B cell (primary cell): ENCODE measurements at regions not wholly inside any gene's neighbourhood (a gene's known extent, or its start where the extent isn't known, plus 50 kb on each side); places are given as distances from the start of the nearest gene placed in this dataset.
A peak's percentile ranks its signal among the peaks of the same experiment; 100 is the strongest.

ENCODE experiments used
- ATAC-seq: fragments of 200-7000 bp; cut with Tn5 transposase; one replicate; pipeline ENCODE4 v1.10.0; 2021; ENCODE audit warnings: low read depth, mild to moderate bottlenecking, moderate number of reproducible peaks, moderate library complexity
- CTCF ChIA-PET: fragments of 350-600 bp; sonication (Branson Sonifier 250); formaldehyde crosslinking; loops from one replicate; lab custom pipeline; 2021; ENCODE audit warnings: antibody characterized with exemption, inconsistent platforms; lab: Charles Lee
- POLR2A ChIA-PET: fragments of 350-600 bp; sonication (Branson Sonifier 250); formaldehyde crosslinking; loops from one replicate; lab custom pipeline; 2021; ENCODE audit warnings: antibody characterized with exemption; lab: Charles Lee
- DNase-seq: peaks from one replicate; pipeline ENCODE4 v3.0.0; 2013
- H2AFZ ChIP-seq: 2 replicates; pipeline ENCODE4 v1.6.1; 2012; ENCODE audit warnings: mild to moderate bottlenecking, low read depth, low read length; ENCODE audit not compliant: insufficient read depth, poor library complexity, severe bottlenecking
- H3K27ac ChIP-seq, 2 donors: 1 replicate in 1 of 2; 2 replicates in 1 of 2; pipeline ENCODE4 v1.5.1; 2012 to 2013; ENCODE audit warnings: low read length in 2 of 2, mild to moderate bottlenecking in 2 of 2, moderate library complexity in 1 of 2
- H3K27me3 ChIP-seq, 4 experiments: fragments of 200-600 bp in 1 of 4; sonication (generic) in 1 of 4; replicated peaks in 1 of 4; 1 replicate in 2 of 4; 2 replicates in 2 of 4; pipeline versions ENCODE4 v1.6.1 to v1.7.0; 2013 to 2016; ENCODE audit warnings: low read length in 3 of 4, mild to moderate bottlenecking in 2 of 4, mixed read lengths in 1 of 4, moderate library complexity in 1 of 4; ENCODE audit not compliant: insufficient read depth in 4 of 4, control insufficient read depth in 3 of 4; ENCODE audit errors: control extremely low read depth in 1 of 4
- H3K36me3 ChIP-seq, 2 experiments: replicated peaks in 1 of 2; 1 replicate in 1 of 2; 2 replicates in 1 of 2; pipeline versions ENCODE4 v1.6.1 to v1.7.1; 2013; ENCODE audit warnings: low read length in 1 of 2; ENCODE audit not compliant: insufficient read depth in 2 of 2, control insufficient read depth in 1 of 2; ENCODE audit errors: control extremely low read depth in 1 of 2, extremely low read depth in 1 of 2
- H3K4me1 ChIP-seq, 2 donors: fragments of 200-600 bp in 1 of 2; sonication (generic) in 1 of 2; 1 replicate in 1 of 2; 2 replicates in 1 of 2; pipeline versions ENCODE4 v1.5.1 to v1.6.1; 2013 to 2017; ENCODE audit warnings: low read length in 2 of 2; ENCODE audit not compliant: control insufficient read depth in 2 of 2, insufficient read depth in 2 of 2
- H3K4me2 ChIP-seq: replicated peaks from 2 replicates; pipeline ENCODE3; 2012; ENCODE audit warnings: mild to moderate bottlenecking, low read depth, low read length; ENCODE audit not compliant: poor library complexity, severe bottlenecking
- H3K4me3 ChIP-seq, 5 experiments: fragments of 200-600 bp in 1 of 5; sonication (generic) in 1 of 5; 1 replicate in 3 of 5; 2 replicates in 2 of 5; pipeline versions ENCODE4 v1.5.1 to v1.7.0; 2011 to 2016; ENCODE audit warnings: low read length in 4 of 5, mild to moderate bottlenecking in 4 of 5, low read depth in 2 of 5, control low read depth in 1 of 5, moderate library complexity in 1 of 5; ENCODE audit not compliant: insufficient read depth in 1 of 5; ENCODE audit errors: control extremely low read depth in 1 of 5, extremely low read depth in 1 of 5
- H3K79me2 ChIP-seq: fragments of 200-600 bp; sonication (generic); one replicate; pipeline ENCODE4 v1.6.0; 2016; ENCODE audit warnings: low read length; ENCODE audit not compliant: control insufficient read depth, insufficient read depth
- H3K9ac ChIP-seq: fragments of 200-600 bp; sonication (generic); 2 replicates; pipeline ENCODE4 v1.6.1; 2017; ENCODE audit warnings: mild to moderate bottlenecking, low read length, moderate library complexity
- H3K9me3 ChIP-seq, 3 donors: one replicate each; pipeline versions ENCODE4 v1.6.1 to v1.7.1; 2013; ENCODE audit warnings: low read length in 2 of 3; ENCODE audit not compliant: control insufficient read depth in 2 of 3, insufficient read depth in 1 of 3; ENCODE audit errors: control extremely low read depth in 1 of 3
- H4K20me1 ChIP-seq: 2 replicates; pipeline ENCODE4 v1.6.0; 2012; ENCODE audit warnings: mild to moderate bottlenecking, low read length; ENCODE audit not compliant: insufficient read depth, control insufficient read depth, poor library complexity, severe bottlenecking
- H3K27ac Mint-ChIP-seq: one replicate; pipeline ENCODE4 v1.8.0; 2021; ENCODE audit warnings: mixed read lengths
- H3K27me3 Mint-ChIP-seq: one replicate; pipeline ENCODE4 v1.8.0; 2021; ENCODE audit warnings: mixed read lengths
- H3K4me1 Mint-ChIP-seq: one replicate; pipeline ENCODE4 v1.8.0; 2021; ENCODE audit warnings: mixed read lengths
- H3K4me3 Mint-ChIP-seq: one replicate; pipeline ENCODE4 v1.8.0; 2021; ENCODE audit warnings: mixed read lengths
- H3K9me3 Mint-ChIP-seq: one replicate; pipeline ENCODE4 v1.8.0; 2022; ENCODE audit warnings: mixed read lengths; ENCODE audit not compliant: insufficient read depth
- CTCF ChIP-seq: fragments of 200-600 bp; IDR thresholded peaks from one replicate; pipeline ENCODE4 v1.8.0; 2022; ENCODE audit warnings: antibody characterized with exemption, mild to moderate bottlenecking
- EZH2 ChIP-seq: IDR thresholded peaks from 2 replicates; pipeline ENCODE4 v1.6.1; 2012; ENCODE audit warnings: borderline replicate concordance, low read depth, mild to moderate bottlenecking, moderate library complexity, low read length; ENCODE audit not compliant: insufficient read depth, poor library complexity, severe bottlenecking
- WGBS: methylation state at CpG from one replicate; pipeline ENCODE4 v1.1.5; 2013; ENCODE audit warnings: missing lambda C conversion rate; ENCODE audit not compliant: insufficient coverage; 5-methylcytosine and 5-hydroxymethylcytosine counted together
- intact Hi-C: fragments of 100-400 bp; cut with micrococcal nuclease; formaldehyde crosslinking; loops from one replicate; pipeline ENCODE4 v1.10.0; 2022

GRCh38 chr22:46028106-46028991, 51.4 kb upstream of the WNT7B start:
- POLR2A ChIA-PET, result no interaction called here
- Histone ChIP-seq H3K27me3 (peaks cover 0 to 46% (median 20%) of the 10 kb centered on the region in 4 experiments), H3K36me3 (no peaks in the 10 kb centered on the region), H3K4me1 (no peaks in the 10 kb centered on the region), H2AFZ (no peak overlapping the region), H4K20me1 (no peaks in the 10 kb centered on the region), H3K79me2 (no peaks in the 10 kb centered on the region), H3K9ac (no peak overlapping the region), H3K9me3 (peaks cover 0 to 9% (median 0%) of the 10 kb centered on the region in 3 donors), H3K27ac (no peak overlapping the region), H3K4me3 (no peak overlapping the region), H3K4me2 (no peak overlapping the region)
- no peak for ATAC-seq
- peak overlapping the region; percentile 34 for H3K4me3 Mint-ChIP-seq
- H3K9me3 Mint-ChIP-seq, result no peaks in the 10 kb centered on the region
- DNase-seq, result no peak
- H3K27ac Mint-ChIP-seq, result no peak overlapping the region
- peaks cover 7% of the 10 kb centered on the region for H3K4me1 Mint-ChIP-seq
- WGBS, result 70% methylated on average over 15 of the region's 16 CpGs
- TF ChIP-seq EZH2, result no peak
- TF ChIP-seq CTCF, result no peak
- H3K27me3 Mint-ChIP-seq, result peaks cover 35% of the 10 kb centered on the region
- CTCF ChIA-PET, result interaction anchor here (0.9 to 5.1 kb wide), 4 partner anchors 14 to 88 kb away, joined by 3 to 21 read pairs (median 6); no protein-coding TSS in a partner anchor
- intact Hi-C loops, result no loop called here

GRCh38 chr22:46029036-46029435, 52.1 kb upstream of the WNT7B start:
- ChIA-PET CTCF (interaction anchor here (0.7 to 5.1 kb wide), 2 partner anchors 23 to 88 kb away, joined by 3 to 21 read pairs; no protein-coding TSS in a partner anchor), POLR2A (no interaction called here)
- H3K79me2 ChIP-seq, result no peaks in the 10 kb centered on the region
- no peak overlapping the region for H3K9ac ChIP-seq
- H2AFZ ChIP-seq, result no peak overlapping the region
- H3K4me3 ChIP-seq, result no peak overlapping the region
- intact Hi-C loops, result no loop called here
- H3K9me3 Mint-ChIP-seq, result no peaks in the 10 kb centered on the region
- WGBS, result 80% methylated on average over 1 of the region's 8 CpGs
- H3K27ac ChIP-seq, result no peak overlapping the region
- peaks cover 35% of the 10 kb centered on the region for H3K27me3 Mint-ChIP-seq
- no peak overlapping the region for H3K27ac Mint-ChIP-seq
- TF ChIP-seq CTCF (no peak), EZH2 (no peak)
- H3K4me2 ChIP-seq, result no peak overlapping the region
- H3K36me3 ChIP-seq, result no peaks in the 10 kb centered on the region
- peaks cover 0 to 40% (median 19%) of the 10 kb centered on the region in 4 experiments for H3K27me3 ChIP-seq
- H4K20me1 ChIP-seq, result no peaks in the 10 kb centered on the region
- no peak overlapping the region for H3K4me3 Mint-ChIP-seq
- no peak for DNase-seq
- H3K4me1 ChIP-seq, result no peaks in the 10 kb centered on the region
- H3K9me3 ChIP-seq, result peaks cover 0 to 6% (median 0%) of the 10 kb centered on the region in 3 donors
- ATAC-seq, result no peak
- peaks cover 7% of the 10 kb centered on the region for H3K4me1 Mint-ChIP-seq
